ENCODE measurements at regions not wholly inside any gene's neighbourhood (a gene's known extent, or its start where the extent isn't known, plus 50 kb on each side); places are given as distances from the start of the nearest gene placed in this dataset.

DNA sequence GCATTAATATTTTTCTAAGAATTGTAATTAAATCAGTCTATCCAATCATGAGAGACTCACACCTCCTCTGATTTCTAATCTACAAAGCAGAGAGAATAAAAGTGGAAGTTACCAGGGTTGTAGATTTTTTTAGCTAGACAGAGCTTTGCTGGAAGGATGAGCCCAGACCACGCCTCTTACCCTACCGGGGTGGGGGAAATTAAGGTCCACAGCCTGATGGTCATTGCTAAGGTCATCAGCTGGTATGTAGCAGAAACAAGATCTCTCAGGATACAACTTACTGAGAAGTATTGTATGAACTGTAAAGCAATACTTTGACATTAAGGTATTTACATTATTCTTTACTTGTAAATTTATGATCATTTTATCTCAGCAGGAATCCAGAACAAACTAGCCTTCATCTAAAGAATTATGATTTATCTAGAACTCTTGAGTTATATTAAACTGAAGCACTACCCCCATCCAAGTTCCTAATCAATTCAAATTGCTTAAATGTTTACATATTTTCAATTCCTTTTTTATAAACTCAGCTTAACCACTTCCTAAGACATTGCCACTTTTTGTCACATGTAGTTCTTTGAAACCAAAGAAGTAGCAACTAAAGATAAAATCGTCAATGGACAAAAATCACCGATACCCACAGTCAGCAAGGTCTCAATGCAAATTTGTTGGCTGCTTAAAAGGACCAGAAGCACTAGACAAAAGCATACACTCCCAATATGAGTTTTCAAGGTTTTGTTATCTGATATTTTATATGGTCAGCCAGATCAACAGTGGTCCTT is 225.8 kb upstream of the DAPK1 start:
- Histone ChIP-seq H3K4ac (replicated peaks; ENCODE audit: insufficient read length, low read depth, low read length) (no peak overlapping the region), H2BK20ac (ENCODE audit: low read length) (no peak overlapping the region), H2BK12ac (ENCODE audit: low read depth, low read length) (no peak overlapping the region), H4K20me1 (replicated peaks in 1 of 2; ENCODE audit: control insufficient read depth in 1 of 2, insufficient read depth in 2 of 2, low read length in 2 of 2) (no peaks in the 10 kb centered on the region), H2BK120ac (replicated peaks; ENCODE audit: low read depth, low read length) (no peak overlapping the region), H3K36me3 (ENCODE audit: control insufficient read depth in 2 of 4, insufficient read depth in 4 of 4, low read length in 3 of 4) (no peaks in the 10 kb centered on the region), H4K5ac (ENCODE audit: insufficient read length, low read depth, low read length) (no peak overlapping the region), H3K79me2 (ENCODE audit: control insufficient read depth in 1 of 2, insufficient read depth in 2 of 2, low read length in 2 of 2) (no peaks in the 10 kb centered on the region), H4K8ac (ENCODE audit: extremely low read depth, insufficient read depth, low read length) (no peak overlapping the region), H3K4me1 (replicated peaks in 1 of 4; ENCODE audit: control insufficient read depth in 3 of 4, insufficient read depth in 4 of 4, low read length in 3 of 4) (no peaks in the 10 kb centered on the region; a peak in 1 of 7 replicates), H2AFZ (ENCODE audit: low read length) (no peak overlapping the region), H3K56ac (replicated peaks; ENCODE audit: insufficient read length, low read depth, low read length) (no peak overlapping the region), H4K91ac (replicated peaks; ENCODE audit: insufficient read length, low read length) (no peak overlapping the region), H3K4me2 (ENCODE audit: insufficient read depth in 1 of 2, low read depth in 2 of 2, low read length in 2 of 2) (no peak overlapping the region), H2AK5ac (ENCODE audit: low read depth, low read length) (no peak overlapping the region), H3K4me3 (ENCODE audit: extremely low read depth in 1 of 4, insufficient read depth in 2 of 4, low read depth in 3 of 4, low read length in 4 of 4) (no peak overlapping the region), H2BK5ac (ENCODE audit: low read depth, low read length) (no peak overlapping the region), H3K9ac (replicated peaks in 1 of 4; ENCODE audit: extremely low read depth in 1 of 4, low read depth in 3 of 4, low read length in 3 of 4) (no peak overlapping the region), H3K14ac (ENCODE audit: insufficient read length) (no peak overlapping the region), H3K9me3 (ENCODE audit: insufficient read depth in 2 of 2, low read depth in 1 of 2, low read length in 1 of 2) (no peaks in the 10 kb centered on the region), H3K23ac (ENCODE audit: insufficient read length) (no peak overlapping the region), H3K23me2 (ENCODE audit: low read depth, low read length) (no peaks in the 10 kb centered on the region), H3K18ac (ENCODE audit: extremely low read depth, low read length) (no peak overlapping the region), H3K79me1 (ENCODE audit: low read depth, low read length) (no peaks in the 10 kb centered on the region), H2BK15ac (ENCODE audit: low read length) (no peak overlapping the region), H3K27ac (ENCODE audit: low read depth, low read length) (no peak overlapping the region), H3K27me3 (replicated peaks in 1 of 4; ENCODE audit: control insufficient read depth in 3 of 4, extremely low read depth in 1 of 4, insufficient read depth in 3 of 4, low read length in 3 of 4) (no peaks in the 10 kb centered on the region)
- no peak for FAIRE-seq
- no peak for DNase-seq (ENCODE audit: low read depth in 1 of 2, low spot score in 2 of 2)
- CTCF ChIA-PET (ENCODE audit: partially characterized antibody) = interaction anchor here (0.5 to 2.9 kb wide), 3 partner anchors 9 to 1070 kb away, joined by 3 to 7 read pairs (median 5); no protein-coding TSS in a partner anchor
- 82% methylated on average over 4 of the region's 4 CpGs; no CpG with 5 or more reads in 1 of the 2 experiments for WGBS, 2 experiments (ENCODE audit: extremely low coverage in 1 of 2, insufficient coverage in 1 of 2, insufficient read length in 1 of 2, insufficient replicate concordance in 2 of 2, low coverage in 1 of 2, low lambda C conversion rate in 2 of 2, missing lambda C conversion rate in 1 of 2)
- POLR2A ChIA-PET (ENCODE audit: partially characterized antibody) = no interaction called here
- TF ChIP-seq CBX8 (IDR thresholded peaks at IDR 0.05; ENCODE audit: borderline replicate concordance, low read depth, low read length) (no peak), KDM1A (IDR thresholded peaks at IDR 0.05; ENCODE audit: borderline replicate concordance, low read length) (no peak), CREB1 (IDR thresholded peaks at IDR 0.05) (no peak), RXRA (IDR thresholded peaks at IDR 0.05; ENCODE audit: insufficient read depth, low read depth, low read length) (no peak), RFX5 (IDR thresholded peaks at IDR 0.05; ENCODE audit: borderline replicate concordance, low read depth, low read length) (no peak), ZNF274 (IDR thresholded peaks at IDR 0.05; ENCODE audit: borderline replicate concordance, extremely low read depth, low read length) (no peak), CHD2 (IDR thresholded peaks at IDR 0.05; ENCODE audit: low read length) (no peak)
